Endodermal cell (in vitro differentiated cells): ENCODE measurements at regions not wholly inside any gene's neighbourhood (a gene's known extent, or its start where the extent isn't known, plus 50 kb on each side); places are given as distances from the start of the nearest gene placed in this dataset.

Experiments
- DNase-seq: peaks from one replicate; pipeline ENCODE4 v3.0.0-alpha.2; 2017
- H3K27ac ChIP-seq: 2 replicates; pipeline ENCODE4 v1.5.1; 2013; ENCODE audit warnings: mild to moderate bottlenecking, low read depth, low read length, moderate library complexity
- H3K27me3 ChIP-seq: 2 replicates; pipeline ENCODE4 v1.6.1; 2013; ENCODE audit warnings: mild to moderate bottlenecking, low read length, moderate library complexity; ENCODE audit not compliant: insufficient read depth, control insufficient read depth, poor library complexity, severe bottlenecking
- H3K36me3 ChIP-seq: 2 replicates; pipeline ENCODE4 v1.7.0; 2013; ENCODE audit warnings: mild to moderate bottlenecking, low read length, moderate library complexity; ENCODE audit not compliant: control insufficient read depth, insufficient read depth
- H3K4me1 ChIP-seq: one replicate; pipeline ENCODE4 v1.7.0; 2013; ENCODE audit warnings: low read length; ENCODE audit not compliant: control insufficient read depth, insufficient read depth
- H3K4me3 ChIP-seq: 2 replicates; pipeline ENCODE4 v1.5.1; 2013; ENCODE audit warnings: mild to moderate bottlenecking, low read length, moderate library complexity
- H3K9ac ChIP-seq: 2 replicates; pipeline ENCODE4 v1.6.1; 2013; ENCODE audit warnings: mild to moderate bottlenecking, low read length, moderate library complexity; ENCODE audit not compliant: poor library complexity, severe bottlenecking; ENCODE audit errors: extremely low read depth
- H3K9me3 ChIP-seq: 2 replicates; pipeline ENCODE4 v1.6.1; 2013; ENCODE audit warnings: mild to moderate bottlenecking, low read length, moderate library complexity; ENCODE audit not compliant: control insufficient read depth
- H3K27ac Mint-ChIP-seq: 2 replicates; pipeline ENCODE4 v1.8.0; 2020; ENCODE audit warnings: mixed read lengths
- H3K27me3 Mint-ChIP-seq: 2 replicates; pipeline ENCODE4 v1.8.0; 2021; ENCODE audit warnings: mild to moderate bottlenecking, mixed read lengths; ENCODE audit not compliant: insufficient read depth
- H3K36me3 Mint-ChIP-seq: 2 replicates; pipeline ENCODE4 v1.8.0; 2020; ENCODE audit warnings: low read depth, mixed read lengths
- H3K4me1 Mint-ChIP-seq: 2 replicates; pipeline ENCODE4 v1.8.0; 2020; ENCODE audit warnings: mixed read lengths
- H3K4me3 Mint-ChIP-seq: 2 replicates; pipeline ENCODE4 v1.8.0; 2020; ENCODE audit warnings: mild to moderate bottlenecking, moderate library complexity, mixed read lengths
- H3K9me3 Mint-ChIP-seq: 2 replicates; pipeline ENCODE4 v1.8.0; 2020; ENCODE audit warnings: mild to moderate bottlenecking, mixed read lengths
- WGBS, 2 experiments: methylation state at CpG; one replicate each; pipeline versions ENCODE4 v1.1.5 to v1.1.7; 2013; ENCODE audit warnings: missing lambda C conversion rate in 2 of 2, mixed read lengths in 1 of 2; ENCODE audit not compliant: insufficient coverage in 1 of 2, insufficient read length in 1 of 2; 5-methylcytosine and 5-hydroxymethylcytosine counted together
- TF ChIP-seq, protein P1 (sequence below): fragments of 200-600 bp; sonication (generic); conservative IDR thresholded peaks from 2 replicates; pipeline ENCODE4 v1.5.0; 2021; ENCODE audit warnings: antibody characterized with exemption, mild to moderate bottlenecking

- H3K36me3 Mint-ChIP-seq: no peaks in the 10 kb centered on the region
- 85 to 88% methylated on average over 5 to 6 of the region's 6 CpGs for WGBS, 2 experiments
- no peak for DNase-seq
- H3K9me3 Mint-ChIP-seq: no peaks in the 10 kb centered on the region
- H3K9ac ChIP-seq: no peak overlapping the region
- no peaks in the 10 kb centered on the region for H3K27me3 Mint-ChIP-seq
- H3K9me3 ChIP-seq: no peaks in the 10 kb centered on the region
- H3K4me1 ChIP-seq: no peaks in the 10 kb centered on the region
- no peaks in the 10 kb centered on the region for H3K4me1 Mint-ChIP-seq
- H3K4me3 ChIP-seq: no peak overlapping the region
- no peak overlapping the region for H3K4me3 Mint-ChIP-seq
- H3K27ac ChIP-seq: peak overlapping the region; percentile 16
- no peaks in the 10 kb centered on the region for H3K36me3 ChIP-seq
- TF ChIP-seq, protein P1, sequence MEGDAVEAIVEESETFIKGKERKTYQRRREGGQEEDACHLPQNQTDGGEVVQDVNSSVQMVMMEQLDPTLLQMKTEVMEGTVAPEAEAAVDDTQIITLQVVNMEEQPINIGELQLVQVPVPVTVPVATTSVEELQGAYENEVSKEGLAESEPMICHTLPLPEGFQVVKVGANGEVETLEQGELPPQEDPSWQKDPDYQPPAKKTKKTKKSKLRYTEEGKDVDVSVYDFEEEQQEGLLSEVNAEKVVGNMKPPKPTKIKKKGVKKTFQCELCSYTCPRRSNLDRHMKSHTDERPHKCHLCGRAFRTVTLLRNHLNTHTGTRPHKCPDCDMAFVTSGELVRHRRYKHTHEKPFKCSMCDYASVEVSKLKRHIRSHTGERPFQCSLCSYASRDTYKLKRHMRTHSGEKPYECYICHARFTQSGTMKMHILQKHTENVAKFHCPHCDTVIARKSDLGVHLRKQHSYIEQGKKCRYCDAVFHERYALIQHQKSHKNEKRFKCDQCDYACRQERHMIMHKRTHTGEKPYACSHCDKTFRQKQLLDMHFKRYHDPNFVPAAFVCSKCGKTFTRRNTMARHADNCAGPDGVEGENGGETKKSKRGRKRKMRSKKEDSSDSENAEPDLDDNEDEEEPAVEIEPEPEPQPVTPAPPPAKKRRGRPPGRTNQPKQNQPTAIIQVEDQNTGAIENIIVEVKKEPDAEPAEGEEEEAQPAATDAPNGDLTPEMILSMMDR: no peak
- no peak overlapping the region for H3K27ac Mint-ChIP-seq
- no peaks in the 10 kb centered on the region for H3K27me3 ChIP-seq
Observed at GRCh38 chr4:186781032-186781917, 57.6 kb upstream of the FAT1 start.

GRCh38 chr4:186782302-186782701 lies 58.6 kb upstream of the FAT1 start:
- Histone ChIP-seq H3K27me3 (no peaks in the 10 kb centered on the region), H3K4me1 (no peaks in the 10 kb centered on the region), H3K27ac (no peak overlapping the region), H3K9ac (no peak overlapping the region), H3K9me3 (no peaks in the 10 kb centered on the region), H3K36me3 (no peaks in the 10 kb centered on the region), H3K4me3 (no peak overlapping the region)
- no peaks in the 10 kb centered on the region for H3K27me3 Mint-ChIP-seq
- TF ChIP-seq, protein P1: no peak
- H3K9me3 Mint-ChIP-seq: no peaks in the 10 kb centered on the region
- no peak overlapping the region for H3K4me3 Mint-ChIP-seq
- H3K4me1 Mint-ChIP-seq: no peaks in the 10 kb centered on the region
- no peak overlapping the region for H3K27ac Mint-ChIP-seq
- 50 to 76% methylated on average over 2 to 5 of the region's 5 CpGs for WGBS, 2 experiments
- H3K36me3 Mint-ChIP-seq: no peaks in the 10 kb centered on the region
- DNase-seq: no peak

DNA sequence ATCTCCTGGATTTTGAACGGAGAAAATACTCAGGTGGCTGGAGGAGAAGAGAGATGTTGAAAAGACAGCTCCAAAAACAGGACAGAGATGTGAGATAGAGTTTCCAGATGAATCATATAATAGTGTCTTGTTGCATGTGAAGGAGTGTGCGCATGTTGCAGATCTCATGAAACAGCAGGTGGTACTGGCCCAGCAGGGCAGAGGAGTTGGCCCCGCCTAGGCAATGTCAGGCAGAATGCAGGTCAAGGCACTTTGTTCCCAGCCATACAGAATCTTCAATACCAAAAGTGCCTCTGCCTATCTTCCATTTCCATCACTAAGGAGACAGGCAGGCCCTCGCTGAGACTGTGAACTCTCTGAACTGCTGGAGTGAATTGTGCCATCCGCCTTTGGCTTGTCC lies 63.9 kb upstream of the FAT1 start:
- Histone ChIP-seq H3K27me3 (no peaks in the 10 kb centered on the region), H3K9me3 (no peaks in the 10 kb centered on the region), H3K27ac (no peak overlapping the region), H3K36me3 (no peaks in the 10 kb centered on the region), H3K4me1 (no peaks in the 10 kb centered on the region), H3K9ac (no peak overlapping the region), H3K4me3 (no peak overlapping the region)
- Mint-ChIP-seq H3K36me3 (no peaks in the 10 kb centered on the region), H3K27ac (no peak overlapping the region), H3K4me3 (no peak overlapping the region), H3K4me1 (no peaks in the 10 kb centered on the region), H3K27me3 (no peaks in the 10 kb centered on the region), H3K9me3 (no peaks in the 10 kb centered on the region)
- no peak for DNase-seq
- TF ChIP-seq, protein P1: no peak
- 62 to 73% methylated on average over 4 to 5 of the region's 5 CpGs for WGBS, 2 experiments
